RWPE2 (cell line): ENCODE measurements at regions not wholly inside any gene's neighbourhood (a gene's known extent, or its start where the extent isn't known, plus 50 kb on each side); places are given as distances from the start of the nearest gene placed in this dataset.

Experiments
- ATAC-seq: fragments of 200-7000 bp; cut with Tn5 transposase; 3 replicates; pipeline ENCODE4 v1.9.1; 2021; ENCODE audit warnings: low read depth
- DNase-seq: peaks from one replicate; pipeline ENCODE4 v3.0.0-alpha.2; 2020; ENCODE audit warnings: low spot score
- H3K27ac ChIP-seq: fragments of 450-650 bp; 2 replicates; pipeline ENCODE4 v1.5.1; 2017; ENCODE audit warnings: mild to moderate bottlenecking; ENCODE audit not compliant: poor library complexity, severe bottlenecking
- H3K27me3 ChIP-seq: fragments of 250-450 bp; sonication (Bioruptor Pico); 2 replicates; pipeline ENCODE4 v1.5.1; 2021; ENCODE audit warnings: mild to moderate bottlenecking, moderate library complexity; ENCODE audit not compliant: insufficient read depth, poor library complexity, severe bottlenecking
- H3K36me3 ChIP-seq: fragments of 250-450 bp; sonication (Bioruptor Pico); 2 replicates; pipeline ENCODE4 v1.5.1; 2020; ENCODE audit warnings: low read depth, mild to moderate bottlenecking, moderate library complexity
- H3K4me1 ChIP-seq: fragments of 250-450 bp; sonication (Bioruptor Pico); 2 replicates; pipeline ENCODE4 v1.5.1; 2021; ENCODE audit warnings: mild to moderate bottlenecking, moderate library complexity; ENCODE audit not compliant: insufficient read depth, poor library complexity, severe bottlenecking
- H3K4me3 ChIP-seq: fragments of 250-450 bp; sonication (Bioruptor Pico); 2 replicates; pipeline ENCODE4 v1.5.1; 2021; ENCODE audit warnings: mild to moderate bottlenecking, moderate library complexity; ENCODE audit not compliant: severe bottlenecking
- H3K9me3 ChIP-seq: fragments of 250-450 bp; sonication (Bioruptor Pico); 2 replicates; pipeline ENCODE4 v1.5.1; 2021; ENCODE audit warnings: mild to moderate bottlenecking, moderate library complexity; ENCODE audit not compliant: severe bottlenecking
- TF ChIP-seq, protein P1 (sequence below): fragments of 450-650 bp; IDR thresholded peaks from one replicate; pipeline ENCODE4 v1.5.1; 2017; ENCODE audit warnings: mild to moderate bottlenecking, moderate library complexity; ENCODE audit not compliant: poor library complexity, severe bottlenecking

DNA sequence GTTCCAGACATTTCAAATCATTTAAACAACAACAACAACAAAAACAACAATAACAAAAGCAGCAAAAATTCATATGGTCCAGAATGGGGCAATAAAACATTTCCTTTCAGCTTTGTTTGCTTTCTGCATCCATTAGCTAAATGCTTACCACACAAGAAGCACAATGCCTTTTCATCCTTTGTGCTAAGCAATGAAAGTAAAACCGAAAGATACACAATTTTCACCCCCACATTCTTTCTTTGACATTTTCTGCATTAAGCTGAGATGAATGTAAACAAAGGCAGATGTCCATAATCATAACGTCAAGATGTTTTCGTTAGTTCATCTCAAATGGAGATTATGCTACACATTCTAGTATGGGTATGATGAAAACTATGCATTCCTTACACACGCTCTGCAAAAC, 568.5 kb downstream of the SLITRK6 start:
- H3K27me3 ChIP-seq = no peaks in the 10 kb centered on the region
- H3K36me3 ChIP-seq = no peaks in the 10 kb centered on the region
- peaks cover 5% of the 10 kb centered on the region for H3K4me1 ChIP-seq
- H3K27ac ChIP-seq = no peak overlapping the region
- ATAC-seq (no peak), DNase-seq (no peak)
- TF ChIP-seq, protein P1, sequence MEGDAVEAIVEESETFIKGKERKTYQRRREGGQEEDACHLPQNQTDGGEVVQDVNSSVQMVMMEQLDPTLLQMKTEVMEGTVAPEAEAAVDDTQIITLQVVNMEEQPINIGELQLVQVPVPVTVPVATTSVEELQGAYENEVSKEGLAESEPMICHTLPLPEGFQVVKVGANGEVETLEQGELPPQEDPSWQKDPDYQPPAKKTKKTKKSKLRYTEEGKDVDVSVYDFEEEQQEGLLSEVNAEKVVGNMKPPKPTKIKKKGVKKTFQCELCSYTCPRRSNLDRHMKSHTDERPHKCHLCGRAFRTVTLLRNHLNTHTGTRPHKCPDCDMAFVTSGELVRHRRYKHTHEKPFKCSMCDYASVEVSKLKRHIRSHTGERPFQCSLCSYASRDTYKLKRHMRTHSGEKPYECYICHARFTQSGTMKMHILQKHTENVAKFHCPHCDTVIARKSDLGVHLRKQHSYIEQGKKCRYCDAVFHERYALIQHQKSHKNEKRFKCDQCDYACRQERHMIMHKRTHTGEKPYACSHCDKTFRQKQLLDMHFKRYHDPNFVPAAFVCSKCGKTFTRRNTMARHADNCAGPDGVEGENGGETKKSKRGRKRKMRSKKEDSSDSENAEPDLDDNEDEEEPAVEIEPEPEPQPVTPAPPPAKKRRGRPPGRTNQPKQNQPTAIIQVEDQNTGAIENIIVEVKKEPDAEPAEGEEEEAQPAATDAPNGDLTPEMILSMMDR = no peak
- no peaks in the 10 kb centered on the region for H3K9me3 ChIP-seq
- H3K4me3 ChIP-seq = no peak overlapping the region

DNA sequence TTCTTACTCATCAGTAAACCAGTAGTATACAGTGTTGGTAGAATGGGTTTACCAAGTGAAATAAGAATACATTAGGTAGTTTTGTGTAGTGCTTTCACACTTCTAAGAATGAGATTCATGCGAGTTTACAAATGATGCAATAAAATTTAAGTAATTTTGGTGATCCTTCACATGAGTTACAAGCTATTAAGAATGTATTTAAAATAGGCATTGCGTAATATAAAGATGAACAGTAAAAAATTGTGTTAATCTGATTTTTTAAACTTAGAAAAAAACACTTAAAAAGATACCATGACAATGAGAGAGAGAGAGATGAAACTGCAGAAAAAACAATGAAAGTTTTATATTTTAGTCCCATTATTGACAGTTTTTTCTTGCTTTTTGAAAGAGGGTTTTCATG, 570.5 kb downstream of the SLITRK6 start:
- ATAC-seq (no peak), DNase-seq (no peak)
- H3K36me3 ChIP-seq = no peaks in the 10 kb centered on the region
- TF ChIP-seq, protein P1 = no peak
- no peaks in the 10 kb centered on the region for H3K9me3 ChIP-seq
- H3K4me3 ChIP-seq = no peak overlapping the region
- no peaks in the 10 kb centered on the region for H3K27me3 ChIP-seq
- H3K27ac ChIP-seq = no peak overlapping the region
- H3K4me1 ChIP-seq = peaks cover 3% of the 10 kb centered on the region

GRCh38 chr13:85223883-85224656, 575.1 kb downstream of the SLITRK6 start:
- TF ChIP-seq, protein P1 = no peak
- H3K9me3 ChIP-seq = no peaks in the 10 kb centered on the region
- no peak for ATAC-seq
- H3K27me3 ChIP-seq = no peaks in the 10 kb centered on the region
- DNase-seq = no peak
- no peaks in the 10 kb centered on the region for H3K36me3 ChIP-seq
- no peak overlapping the region for H3K4me3 ChIP-seq
- H3K4me1 ChIP-seq = no peaks in the 10 kb centered on the region
- no peak overlapping the region for H3K27ac ChIP-seq

- Histone ChIP-seq H3K4me3 (no peak overlapping the region), H3K4me1 (no peaks in the 10 kb centered on the region), H3K9me3 (no peaks in the 10 kb centered on the region), H3K27ac (no peak overlapping the region), H3K27me3 (no peaks in the 10 kb centered on the region), H3K36me3 (no peaks in the 10 kb centered on the region)
- TF ChIP-seq, protein P1 = no peak
- ATAC-seq (no peak), DNase-seq (no peak)
These were observed 582.6 kb downstream of the SLITRK6 start for GRCh38 chr13:85216576-85216975.

- TF ChIP-seq, protein P1 = no peak
- H3K4me1 ChIP-seq = no peaks in the 10 kb centered on the region
- no peak overlapping the region for H3K4me3 ChIP-seq
- H3K9me3 ChIP-seq = no peaks in the 10 kb centered on the region
- no peaks in the 10 kb centered on the region for H3K27me3 ChIP-seq
- H3K27ac ChIP-seq = no peak overlapping the region
- no peak for DNase-seq
- ATAC-seq = no peak
- no peaks in the 10 kb centered on the region for H3K36me3 ChIP-seq
These were observed 586.5 kb downstream of the SLITRK6 start for GRCh38 chr13:85212692-85213091.
